Tibial nerve (tissue), 3 donors: ENCODE measurements at regions not wholly inside any gene's neighbourhood (a gene's known extent, or its start where the extent isn't known, plus 50 kb on each side); places are given as distances from the start of the nearest gene placed in this dataset.

Experiments
- CTCF ChIP-seq, 5 experiments: fragments of 200-600 bp in 3 of 5; fragments of 450-650 bp in 2 of 5; sonication (generic) in 3 of 5; IDR thresholded peaks; one replicate each; pipeline ENCODE4 v1.5.1; 2016 to 2019; ENCODE audit warnings: antibody characterized with exemption in 5 of 5, mild to moderate bottlenecking in 3 of 5, moderate library complexity in 2 of 5
- POLR2A ChIP-seq, 2 donors: fragments of 450-650 bp; IDR thresholded peaks; one replicate each; pipeline ENCODE4 v1.6.1; 2017; ENCODE audit warnings: antibody characterized with exemption in 2 of 2, mild to moderate bottlenecking in 2 of 2, moderate library complexity in 2 of 2

- TF ChIP-seq CTCF (IDR thresholded peaks at IDR 0.05) (no peak), POLR2A (IDR thresholded peaks at IDR 0.05) (no peak)
Observed at GRCh38 chr16:82459580-82460256, 167.1 kb upstream of the CDH13 start.
